GM12878 (cell line): ENCODE measurements at regions not wholly inside any gene's neighbourhood (a gene's known extent, or its start where the extent isn't known, plus 50 kb on each side); places are given as distances from the start of the nearest gene placed in this dataset.

Source experiments
- ATAC-seq: fragments of 200-7000 bp; cut with Tn5 transposase; 3 replicates; pipeline ENCODE4 v1.9.1; 2020; ENCODE audit warnings: mild to moderate bottlenecking, moderate library complexity
- BruUV-seq: library from RNA; stranded (reverse); fragments of 400-500 nt; replicated peaks from 2 replicates; lab custom pipeline; 2021; lab: Mats Ljungman, UMichigan
- CTCF ChIA-PET: fragments of 300-600 bp; sonication (Branson Sonifier 250); formaldehyde crosslinking; extraction: SDS; loops from one replicate; lab custom pipeline; 2021; ENCODE audit warnings: inconsistent platforms; lab: Yijun Ruan, JAX
- POLR2A ChIA-PET: fragments of 350-600 bp; formaldehyde crosslinking; extraction: SDS; loops from one replicate; lab custom pipeline; 2021; ENCODE audit warnings: inconsistent platforms; lab: Charles Lee
- RAD21 ChIA-PET: fragments of 300-600 bp; sonication (Branson Sonifier 250); formaldehyde crosslinking; loops from one replicate; lab custom pipeline; 2023; ENCODE audit warnings: antibody characterized with exemption; ENCODE audit not compliant: unreplicated experiment; lab: Charles Lee
- SMC1A ChIA-PET: fragments of 300-600 bp; sonication (Branson Sonifier 250); formaldehyde crosslinking; loops from one replicate; lab custom pipeline; 2023; ENCODE audit not compliant: unreplicated experiment, uncharacterized antibody; lab: Charles Lee
- DNase-seq: peaks from one replicate; pipeline ENCODE4 v3.0.0-alpha.2; 2011; ENCODE audit warnings: low read depth, low spot score
- FAIRE-seq: peaks from 3 replicates; lab custom pipeline; 2011; peaks lifted over from hg19 to GRCh38; lab: Jason Lieb, UNC
- H2AFZ ChIP-seq: 2 replicates; pipeline ENCODE4 v1.6.0; 2011; ENCODE audit warnings: low read depth, low read length, control low read depth; ENCODE audit not compliant: control insufficient read depth
- H3K27ac ChIP-seq: 2 replicates; pipeline ENCODE4 v1.5.1; 2011; ENCODE audit warnings: control low read depth; ENCODE audit not compliant: control insufficient read depth, insufficient read depth
- H3K27me3 ChIP-seq, 2 experiments: replicated peaks in 1 of 2; 2 replicates each; pipeline versions ENCODE4 v1.6.0 to v1.6.1; 2011; ENCODE audit warnings: low read length in 1 of 2; ENCODE audit not compliant: control insufficient read depth in 2 of 2, insufficient read depth in 2 of 2
- H3K36me3 ChIP-seq, 2 experiments: 2 replicates each; pipeline ENCODE4 v1.5.1; 2011; ENCODE audit warnings: low read length in 1 of 2; ENCODE audit not compliant: control insufficient read depth in 2 of 2, insufficient read depth in 2 of 2
- H3K4me1 ChIP-seq: 2 replicates; pipeline ENCODE4 v1.6.1; 2011; ENCODE audit warnings: mild to moderate bottlenecking, low read length, moderate library complexity, mixed read lengths; ENCODE audit not compliant: control insufficient read depth, insufficient read depth
- H3K4me2 ChIP-seq: 2 replicates; pipeline ENCODE4 v1.6.0; 2011; ENCODE audit warnings: control low read depth; ENCODE audit not compliant: control insufficient read depth, insufficient read depth
- H3K4me3 ChIP-seq: fragments of 200-600 bp; sonication (generic); 2 replicates; pipeline ENCODE4 v1.5.1; 2016
- H3K79me2 ChIP-seq: 2 replicates; pipeline ENCODE4 v1.6.0; 2011; ENCODE audit warnings: low read length; ENCODE audit not compliant: control insufficient read depth, insufficient read depth
- H3K9ac ChIP-seq: 2 replicates; pipeline ENCODE4 v1.8.0; 2011; ENCODE audit warnings: low read length, control low read depth, mixed read lengths; ENCODE audit not compliant: control insufficient read depth, insufficient read depth
- H3K9me3 ChIP-seq: replicated peaks from 3 replicates; pipeline ENCODE4 v1.5.1; 2011; ENCODE audit warnings: mild to moderate bottlenecking, low read length; ENCODE audit not compliant: control insufficient read depth, insufficient read depth
- H4K20me1 ChIP-seq: 2 replicates; pipeline ENCODE4 v1.6.0; 2011; ENCODE audit not compliant: control insufficient read depth, insufficient read depth
- CHD4 ChIP-seq: fragments of 200-600 bp; sonication (generic); IDR thresholded peaks from 2 replicates; pipeline ENCODE4 v1.6.1; 2016; ENCODE audit warnings: mild to moderate bottlenecking
- EZH2 ChIP-seq: IDR thresholded peaks from 2 replicates; pipeline ENCODE4 v1.6.1; 2012; ENCODE audit warnings: low read depth, mild to moderate bottlenecking, control low read depth, inconsistent platforms, low read length, borderline replicate concordance; ENCODE audit not compliant: control insufficient read depth
- GATAD2B ChIP-seq: fragments of 450-650 bp; conservative IDR thresholded peaks from 2 replicates; pipeline ENCODE4 v1.6.1; 2017; ENCODE audit warnings: low read depth, mild to moderate bottlenecking, moderate library complexity
- IKZF1 ChIP-seq: fragments of 450-650 bp; conservative IDR thresholded peaks from 2 replicates; pipeline ENCODE4 v1.6.1; 2017; ENCODE audit warnings: antibody characterized with exemption, mild to moderate bottlenecking
- JUNB ChIP-seq: IDR thresholded peaks from 2 replicates; pipeline ENCODE4 v1.6.1; 2016; ENCODE audit warnings: antibody characterized with exemption, mild to moderate bottlenecking
- LARP7 ChIP-seq: fragments of 450-650 bp; IDR thresholded peaks from 2 replicates; pipeline ENCODE4 v1.6.1; 2017; ENCODE audit warnings: mild to moderate bottlenecking
- MEF2A ChIP-seq: IDR thresholded peaks from 2 replicates; pipeline ENCODE4 v1.6.1; 2011; ENCODE audit warnings: low read depth, mild to moderate bottlenecking, low read length, moderate library complexity; ENCODE audit not compliant: insufficient read depth
- MTA3 ChIP-seq: IDR thresholded peaks from 2 replicates; pipeline ENCODE4 v1.6.1; 2012; ENCODE audit warnings: low read length, inconsistent platforms, borderline replicate concordance
- RBBP5 ChIP-seq: fragments of 200-600 bp; sonication (generic); conservative IDR thresholded peaks from 2 replicates; pipeline ENCODE4 v1.6.1; 2016
- SMAD1 ChIP-seq: fragments of 450-650 bp; IDR thresholded peaks from 2 replicates; pipeline ENCODE4 v1.6.1; 2018; ENCODE audit warnings: mild to moderate bottlenecking, low read depth; ENCODE audit not compliant: partially characterized antibody
- SREBF2 ChIP-seq: IDR thresholded peaks from 2 replicates; pipeline ENCODE4 v1.6.1; 2012; ENCODE audit warnings: mild to moderate bottlenecking, low read length
- WGBS: methylation state at CpG from one replicate; pipeline ENCODE4 v1.1.6; 2016; ENCODE audit warnings: low lambda C conversion rate; ENCODE audit not compliant: insufficient replicate concordance, insufficient coverage; ENCODE audit errors: missing lambda C conversion rate; 5-methylcytosine and 5-hydroxymethylcytosine counted together
- in situ Hi-C: fragments of 300-500 bp; cut with MboI; formaldehyde crosslinking; loops from 9 replicates; pipeline ENCODE4 v1.14.3; 2018; ENCODE audit warnings: mixed read lengths
- intact Hi-C: fragments of 100-400 bp; cut with micrococcal nuclease; formaldehyde crosslinking; loops from one replicate; pipeline ENCODE4 v1.14.2; 2022; ENCODE audit not compliant: unreplicated experiment
- TF ChIP-seq, protein P1 (sequence below): IDR thresholded peaks from 2 replicates; pipeline ENCODE4 v1.6.1; 2011; ENCODE audit warnings: low read depth, low read length, improper control_type of control experiment, borderline replicate concordance
- TF ChIP-seq, protein P2 (sequence below): IDR thresholded peaks from 2 replicates; pipeline ENCODE4 v1.6.1; 2011; ENCODE audit warnings: mild to moderate bottlenecking, low read depth, low read length, moderate library complexity; ENCODE audit not compliant: insufficient replicate concordance
- TF ChIP-seq, protein P3 (sequence below), 3 experiments: IDR thresholded peaks in 2 of 3; conservative IDR thresholded peaks in 1 of 3; 2 replicates each; pipeline ENCODE4 v1.5.1; 2011; ENCODE audit warnings: low read depth in 3 of 3, low read length in 3 of 3, mild to moderate bottlenecking in 3 of 3, control low read depth in 2 of 3, moderate library complexity in 2 of 3, inconsistent platforms in 1 of 3, mixed read lengths in 1 of 3; ENCODE audit not compliant: control insufficient read depth in 2 of 3, insufficient read depth in 1 of 3; ENCODE audit errors: extremely low read depth in 1 of 3
- TF ChIP-seq, protein P4 (sequence below): IDR thresholded peaks from 2 replicates; pipeline ENCODE4 v1.6.1; 2012; ENCODE audit warnings: improper control_type of control experiment, low read depth, low read length; ENCODE audit not compliant: insufficient replicate concordance

DNA sequence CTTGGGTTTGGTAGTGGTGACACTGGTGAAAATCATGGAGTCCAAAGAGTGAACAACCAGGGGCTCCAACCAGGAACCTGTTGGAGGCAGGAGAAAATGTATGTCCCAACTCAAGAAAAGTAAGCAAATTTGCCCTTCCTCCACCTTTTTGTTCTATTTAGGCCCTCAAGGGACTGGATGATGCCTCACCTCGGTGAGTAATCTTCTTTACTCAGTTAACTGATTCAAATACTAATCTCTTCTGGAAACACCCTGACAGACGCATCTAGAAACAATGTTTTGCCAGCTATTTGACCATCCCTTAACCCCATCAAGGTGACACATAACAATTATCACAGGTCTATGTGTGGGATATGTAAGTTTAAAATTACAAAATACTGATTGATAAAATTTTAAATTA lies 272.4 kb upstream of the FOXG1 start:
- no peak overlapping the region for H3K4me2 ChIP-seq
- no peak for ATAC-seq
- intact Hi-C loops, result no loop called here
- no peaks in the 10 kb centered on the region for H3K79me2 ChIP-seq
- no peaks in the 10 kb centered on the region; the same call in 2 of the 3 replicates for H3K9me3 ChIP-seq
- ChIA-PET POLR2A (no interaction called here), SMC1A (no interaction called here), RAD21 (no interaction called here), CTCF (no interaction called here)
- H3K9ac ChIP-seq, result no peak overlapping the region
- no peaks in the 10 kb centered on the region for H3K4me1 ChIP-seq
- H4K20me1 ChIP-seq, result no peaks in the 10 kb centered on the region
- H3K27me3 ChIP-seq, result no peaks in the 10 kb centered on the region
- WGBS, result 3% methylated on average over 2 of the region's 2 CpGs
- H3K4me3 ChIP-seq, result no peak overlapping the region
- no peak for FAIRE-seq
- no peak for DNase-seq
- no peak overlapping the region for H2AFZ ChIP-seq
- no TSS peak for BruUV-seq
- in situ Hi-C loops, result no loop called here
- no peak overlapping the region for H3K27ac ChIP-seq
- H3K36me3 ChIP-seq, result no peaks in the 10 kb centered on the region
- no peak for TF ChIP-seq EZH2
- TF ChIP-seq, protein P1, sequence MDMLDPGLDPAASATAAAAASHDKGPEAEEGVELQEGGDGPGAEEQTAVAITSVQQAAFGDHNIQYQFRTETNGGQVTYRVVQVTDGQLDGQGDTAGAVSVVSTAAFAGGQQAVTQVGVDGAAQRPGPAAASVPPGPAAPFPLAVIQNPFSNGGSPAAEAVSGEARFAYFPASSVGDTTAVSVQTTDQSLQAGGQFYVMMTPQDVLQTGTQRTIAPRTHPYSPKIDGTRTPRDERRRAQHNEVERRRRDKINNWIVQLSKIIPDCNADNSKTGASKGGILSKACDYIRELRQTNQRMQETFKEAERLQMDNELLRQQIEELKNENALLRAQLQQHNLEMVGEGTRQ, result no peak
- no peak for TF ChIP-seq SREBF2
- TF ChIP-seq RBBP5, result no peak
- no peak for TF ChIP-seq JUNB
- TF ChIP-seq LARP7, result no peak
- no peak for TF ChIP-seq GATAD2B
- TF ChIP-seq IKZF1, result no peak
- no peak for TF ChIP-seq SMAD1
- TF ChIP-seq, protein P2, sequence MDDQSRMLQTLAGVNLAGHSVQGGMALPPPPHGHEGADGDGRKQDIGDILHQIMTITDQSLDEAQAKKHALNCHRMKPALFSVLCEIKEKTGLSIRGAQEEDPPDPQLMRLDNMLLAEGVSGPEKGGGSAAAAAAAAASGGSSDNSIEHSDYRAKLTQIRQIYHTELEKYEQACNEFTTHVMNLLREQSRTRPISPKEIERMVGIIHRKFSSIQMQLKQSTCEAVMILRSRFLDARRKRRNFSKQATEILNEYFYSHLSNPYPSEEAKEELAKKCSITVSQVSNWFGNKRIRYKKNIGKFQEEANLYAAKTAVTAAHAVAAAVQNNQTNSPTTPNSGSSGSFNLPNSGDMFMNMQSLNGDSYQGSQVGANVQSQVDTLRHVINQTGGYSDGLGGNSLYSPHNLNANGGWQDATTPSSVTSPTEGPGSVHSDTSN, result no peak
- no peak for TF ChIP-seq MTA3
- TF ChIP-seq MEF2A, result no peak
- no peak for TF ChIP-seq CHD4
- TF ChIP-seq, protein P3, sequence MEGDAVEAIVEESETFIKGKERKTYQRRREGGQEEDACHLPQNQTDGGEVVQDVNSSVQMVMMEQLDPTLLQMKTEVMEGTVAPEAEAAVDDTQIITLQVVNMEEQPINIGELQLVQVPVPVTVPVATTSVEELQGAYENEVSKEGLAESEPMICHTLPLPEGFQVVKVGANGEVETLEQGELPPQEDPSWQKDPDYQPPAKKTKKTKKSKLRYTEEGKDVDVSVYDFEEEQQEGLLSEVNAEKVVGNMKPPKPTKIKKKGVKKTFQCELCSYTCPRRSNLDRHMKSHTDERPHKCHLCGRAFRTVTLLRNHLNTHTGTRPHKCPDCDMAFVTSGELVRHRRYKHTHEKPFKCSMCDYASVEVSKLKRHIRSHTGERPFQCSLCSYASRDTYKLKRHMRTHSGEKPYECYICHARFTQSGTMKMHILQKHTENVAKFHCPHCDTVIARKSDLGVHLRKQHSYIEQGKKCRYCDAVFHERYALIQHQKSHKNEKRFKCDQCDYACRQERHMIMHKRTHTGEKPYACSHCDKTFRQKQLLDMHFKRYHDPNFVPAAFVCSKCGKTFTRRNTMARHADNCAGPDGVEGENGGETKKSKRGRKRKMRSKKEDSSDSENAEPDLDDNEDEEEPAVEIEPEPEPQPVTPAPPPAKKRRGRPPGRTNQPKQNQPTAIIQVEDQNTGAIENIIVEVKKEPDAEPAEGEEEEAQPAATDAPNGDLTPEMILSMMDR (IDR thresholded peaks at IDR 0.05 in 2 of 3, conservative IDR thresholded peaks at IDR 0.05 in 1 of 3; ENCODE audit: control insufficient read depth in 2 of 3, extremely low read depth in 1 of 3, insufficient read depth in 1 of 3, low read depth in 3 of 3, low read length in 3 of 3), result no peak
- TF ChIP-seq, protein P4, sequence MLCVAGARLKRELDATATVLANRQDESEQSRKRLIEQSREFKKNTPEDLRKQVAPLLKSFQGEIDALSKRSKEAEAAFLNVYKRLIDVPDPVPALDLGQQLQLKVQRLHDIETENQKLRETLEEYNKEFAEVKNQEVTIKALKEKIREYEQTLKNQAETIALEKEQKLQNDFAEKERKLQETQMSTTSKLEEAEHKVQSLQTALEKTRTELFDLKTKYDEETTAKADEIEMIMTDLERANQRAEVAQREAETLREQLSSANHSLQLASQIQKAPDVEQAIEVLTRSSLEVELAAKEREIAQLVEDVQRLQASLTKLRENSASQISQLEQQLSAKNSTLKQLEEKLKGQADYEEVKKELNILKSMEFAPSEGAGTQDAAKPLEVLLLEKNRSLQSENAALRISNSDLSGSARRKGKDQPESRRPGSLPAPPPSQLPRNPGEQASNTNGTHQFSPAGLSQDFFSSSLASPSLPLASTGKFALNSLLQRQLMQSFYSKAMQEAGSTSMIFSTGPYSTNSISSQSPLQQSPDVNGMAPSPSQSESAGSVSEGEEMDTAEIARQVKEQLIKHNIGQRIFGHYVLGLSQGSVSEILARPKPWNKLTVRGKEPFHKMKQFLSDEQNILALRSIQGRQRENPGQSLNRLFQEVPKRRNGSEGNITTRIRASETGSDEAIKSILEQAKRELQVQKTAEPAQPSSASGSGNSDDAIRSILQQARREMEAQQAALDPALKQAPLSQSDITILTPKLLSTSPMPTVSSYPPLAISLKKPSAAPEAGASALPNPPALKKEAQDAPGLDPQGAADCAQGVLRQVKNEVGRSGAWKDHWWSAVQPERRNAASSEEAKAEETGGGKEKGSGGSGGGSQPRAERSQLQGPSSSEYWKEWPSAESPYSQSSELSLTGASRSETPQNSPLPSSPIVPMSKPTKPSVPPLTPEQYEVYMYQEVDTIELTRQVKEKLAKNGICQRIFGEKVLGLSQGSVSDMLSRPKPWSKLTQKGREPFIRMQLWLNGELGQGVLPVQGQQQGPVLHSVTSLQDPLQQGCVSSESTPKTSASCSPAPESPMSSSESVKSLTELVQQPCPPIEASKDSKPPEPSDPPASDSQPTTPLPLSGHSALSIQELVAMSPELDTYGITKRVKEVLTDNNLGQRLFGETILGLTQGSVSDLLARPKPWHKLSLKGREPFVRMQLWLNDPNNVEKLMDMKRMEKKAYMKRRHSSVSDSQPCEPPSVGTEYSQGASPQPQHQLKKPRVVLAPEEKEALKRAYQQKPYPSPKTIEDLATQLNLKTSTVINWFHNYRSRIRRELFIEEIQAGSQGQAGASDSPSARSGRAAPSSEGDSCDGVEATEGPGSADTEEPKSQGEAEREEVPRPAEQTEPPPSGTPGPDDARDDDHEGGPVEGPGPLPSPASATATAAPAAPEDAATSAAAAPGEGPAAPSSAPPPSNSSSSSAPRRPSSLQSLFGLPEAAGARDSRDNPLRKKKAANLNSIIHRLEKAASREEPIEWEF, result no peak
